HG03280 (cell line): ENCODE measurements at regions not wholly inside any gene's neighbourhood (a gene's known extent, or its start where the extent isn't known, plus 50 kb on each side); places are given as distances from the start of the nearest gene placed in this dataset.

ENCODE experiments used
- ATAC-seq: cut with Tn5 transposase; IDR thresholded peaks from one replicate; pipeline ENCODE4 v1.9.1; 2021; ENCODE audit warnings: mild to moderate bottlenecking, moderate library complexity; ENCODE audit not compliant: unreplicated experiment

DNA sequence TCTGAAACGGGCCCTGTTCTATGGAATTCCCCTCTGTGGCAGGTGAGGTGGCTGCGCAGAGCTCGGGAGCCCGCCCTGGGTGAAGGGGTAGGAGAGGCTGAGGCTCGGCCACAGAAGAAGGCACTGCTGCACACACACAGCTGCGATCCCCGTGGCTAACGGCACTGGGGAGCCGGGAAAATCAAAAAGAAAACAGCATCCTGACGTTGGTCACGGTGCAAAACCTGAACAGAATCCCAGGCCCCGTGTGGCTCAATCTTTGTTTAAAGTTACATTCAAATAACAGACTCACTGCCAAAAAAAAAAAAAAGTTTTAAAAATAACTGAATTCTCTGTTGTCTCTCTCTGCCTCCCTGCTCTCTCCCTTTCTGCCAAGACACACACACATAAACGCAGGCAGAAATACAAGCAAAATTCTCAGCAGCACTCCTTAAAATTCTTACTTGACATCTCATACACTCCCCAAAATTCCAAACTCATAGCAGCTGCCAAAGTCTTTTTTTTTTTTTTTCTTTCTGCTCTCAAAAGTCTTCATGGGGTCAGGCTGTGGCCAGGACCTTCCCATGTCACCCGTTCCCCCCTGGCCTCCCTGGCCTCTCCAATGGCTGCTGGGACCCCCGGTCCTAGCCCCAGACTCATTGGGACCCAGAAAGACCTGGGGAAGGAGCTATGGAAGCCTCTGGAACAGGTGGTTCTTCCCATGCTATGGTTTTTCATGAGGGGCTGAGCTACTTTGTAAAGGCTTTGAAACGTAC, 248.8 kb downstream of the TTLL2 start:
- ATAC-seq, result no peak

DNA sequence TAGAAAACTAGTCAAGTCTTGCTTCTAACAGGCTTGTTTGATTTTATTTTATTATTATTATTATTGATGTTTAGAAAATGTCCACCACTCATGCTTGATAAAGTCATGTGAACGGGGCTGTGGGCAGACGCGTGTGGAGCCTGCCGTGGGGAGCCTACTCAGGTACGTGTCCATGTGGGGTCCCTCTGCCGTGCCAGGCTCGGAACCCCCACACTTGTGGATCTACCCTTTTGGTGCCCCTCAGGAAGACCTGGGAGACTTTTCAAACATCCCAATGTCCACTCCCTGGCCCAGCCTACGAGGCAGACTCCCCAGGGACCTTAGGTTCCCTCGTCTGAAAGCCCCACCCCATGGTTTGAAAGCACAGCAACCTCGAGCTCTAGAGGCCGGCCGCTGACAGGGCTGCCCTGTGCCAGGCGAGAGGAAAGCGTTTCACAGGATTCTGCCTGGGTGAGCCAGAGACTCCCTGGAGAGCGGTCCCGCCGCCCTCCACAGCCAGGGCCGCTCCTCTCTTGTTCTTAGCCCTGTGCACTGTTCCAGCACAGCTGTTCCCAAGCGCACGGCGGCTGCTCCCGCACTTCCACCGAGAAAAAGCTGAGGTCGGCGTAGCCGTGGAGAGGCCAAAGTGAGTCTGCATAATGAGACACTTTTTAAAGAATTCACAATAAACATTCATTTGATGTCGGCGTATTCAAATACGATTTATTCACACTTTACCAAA, 249.7 kb downstream of the TTLL2 start:
- ATAC-seq, result no peak

DNA sequence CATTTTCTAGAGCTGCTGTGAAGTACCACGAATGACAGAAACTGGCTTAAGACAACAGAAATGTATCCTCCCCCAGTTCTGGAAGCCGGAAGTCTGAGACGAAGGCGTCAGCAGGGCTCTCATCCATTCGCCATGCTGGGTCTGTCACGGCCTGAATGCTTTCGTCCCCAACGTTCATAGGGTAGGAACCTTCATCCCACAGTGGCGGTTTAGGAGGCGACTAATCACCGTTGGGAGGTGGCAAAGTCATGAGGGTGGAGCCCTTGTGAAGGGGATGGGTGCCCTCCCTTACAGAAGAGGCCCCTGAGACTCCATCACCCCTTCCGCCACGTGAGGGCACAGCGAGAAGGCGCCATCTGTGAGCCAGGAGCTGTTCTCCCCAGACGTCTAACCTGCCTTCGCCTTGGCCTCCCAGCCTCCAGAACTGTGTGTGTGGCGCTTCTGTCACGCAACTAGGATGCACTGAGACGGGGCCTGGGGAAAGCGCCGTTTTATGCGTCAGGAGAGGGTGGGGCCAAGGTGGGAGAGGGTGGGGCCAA, 250.3 kb downstream of the TTLL2 start:
- no peak for ATAC-seq

DNA sequence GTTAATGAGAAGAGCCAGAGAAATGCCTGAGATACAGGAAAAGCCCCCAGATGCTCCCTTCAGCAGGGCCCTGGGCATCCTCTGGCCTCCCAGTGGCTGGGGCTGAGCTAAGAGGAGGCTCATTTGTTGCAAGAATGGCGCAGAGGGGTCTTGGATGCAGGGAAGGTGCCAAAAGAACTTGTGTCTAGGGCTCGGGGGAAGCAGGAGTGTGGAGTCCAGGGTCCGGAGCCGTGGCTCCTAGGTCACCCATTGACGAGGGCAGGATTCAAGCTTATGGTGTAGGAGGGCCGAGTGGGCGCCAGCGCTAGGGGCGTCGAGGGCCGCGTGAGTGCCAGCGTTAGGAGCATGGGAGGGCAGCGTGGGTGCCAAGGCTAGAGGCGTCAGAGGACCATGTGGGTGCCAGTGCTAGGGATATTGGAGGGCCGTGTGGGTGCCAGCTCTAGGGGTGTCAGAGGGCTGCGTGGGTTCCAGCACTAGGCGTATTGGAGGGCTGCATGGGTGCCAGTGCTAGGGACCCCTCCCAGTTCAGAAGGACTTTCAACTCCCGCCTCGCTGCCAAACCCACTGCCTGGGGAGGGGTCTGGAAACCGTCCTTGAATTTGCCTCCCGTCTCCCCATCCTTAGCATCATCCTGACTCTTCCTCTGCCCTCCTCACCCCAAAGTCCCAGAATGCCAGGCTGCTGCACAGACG, 250.5 kb upstream of the AFDN start:
- ATAC-seq, result no peak

DNA sequence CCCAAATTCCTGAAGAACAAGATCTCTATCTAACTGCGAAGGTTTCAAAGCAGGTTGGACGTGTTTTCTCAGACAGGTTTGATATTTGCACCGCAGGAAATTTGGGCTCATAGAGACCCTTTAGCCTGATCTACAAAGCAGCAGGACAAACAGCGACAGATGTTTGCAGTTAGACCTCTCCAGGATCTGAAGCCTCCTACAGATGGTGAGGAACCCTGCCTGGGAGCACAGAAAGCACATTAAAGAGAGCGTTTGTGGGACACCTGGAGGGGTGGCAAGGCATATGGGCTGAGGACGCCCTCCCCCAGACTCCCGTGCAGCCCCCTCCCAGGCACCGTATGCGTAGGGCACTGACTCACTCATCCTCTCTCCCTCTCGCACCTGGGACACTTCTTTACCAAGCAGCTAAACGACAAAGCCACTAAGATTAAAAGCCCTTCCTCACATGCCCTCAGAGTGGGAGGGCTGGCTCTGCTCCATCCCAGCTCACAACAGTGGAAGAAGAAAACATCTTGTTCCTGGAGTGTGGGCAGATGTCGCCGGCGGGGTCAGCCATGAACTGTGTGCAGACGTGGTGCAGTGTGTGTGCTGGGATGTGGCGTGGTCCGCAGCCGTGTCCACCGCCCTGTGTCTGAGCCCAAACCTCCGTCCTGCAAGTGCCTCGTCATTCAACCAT, 249.7 kb upstream of the AFDN start:
- no peak for ATAC-seq

DNA sequence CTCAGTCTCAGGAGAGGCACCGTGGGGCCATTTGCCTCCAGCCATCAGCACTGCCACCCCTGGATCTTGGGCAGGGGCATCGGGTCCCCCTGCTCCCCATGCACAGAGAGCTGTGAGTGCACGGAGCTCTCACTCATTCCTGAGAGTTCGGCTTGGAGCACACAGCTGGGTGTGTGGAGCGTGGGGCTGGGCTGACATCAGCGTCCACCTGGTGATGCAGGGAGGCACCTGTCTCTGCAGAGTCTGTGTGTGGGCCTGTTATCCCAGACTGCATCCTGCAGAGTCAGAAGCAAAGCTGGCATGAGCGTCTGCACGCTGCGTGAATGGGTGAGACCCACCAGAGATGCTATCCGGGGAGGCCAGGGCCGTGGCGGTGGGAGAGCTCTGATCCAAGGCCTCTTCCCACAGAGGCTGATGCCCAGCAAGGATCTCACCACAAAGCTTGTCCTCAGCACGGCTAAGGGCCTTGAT, 248.8 kb upstream of the AFDN start:
- ATAC-seq, result no peak

DNA sequence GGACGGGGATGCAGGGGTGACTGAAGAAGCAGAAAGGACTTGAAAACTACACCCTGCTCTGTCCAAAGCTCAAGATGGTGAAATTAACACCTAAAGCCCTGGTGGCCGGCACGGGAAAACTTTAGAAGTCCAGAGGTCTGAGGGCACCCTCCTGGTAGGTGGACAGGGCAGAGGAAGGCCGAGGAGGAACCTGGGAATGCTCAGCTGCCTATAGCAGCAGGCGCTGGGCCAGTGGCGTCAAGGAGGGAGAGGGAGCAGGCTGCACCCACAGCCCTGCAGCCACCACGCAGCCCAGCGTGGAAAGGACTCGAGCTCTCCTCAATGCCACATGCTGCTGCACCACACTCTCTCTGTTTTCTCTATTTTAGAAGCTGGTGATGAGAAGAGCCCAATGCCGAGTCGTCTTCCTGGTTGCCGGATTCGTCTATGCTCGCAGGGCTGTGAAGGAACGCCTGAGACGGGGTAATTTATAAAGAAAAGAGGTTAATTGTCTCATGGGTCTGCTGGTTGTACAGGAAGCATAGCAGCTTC, 248.3 kb upstream of the AFDN start:
- no peak for ATAC-seq

DNA sequence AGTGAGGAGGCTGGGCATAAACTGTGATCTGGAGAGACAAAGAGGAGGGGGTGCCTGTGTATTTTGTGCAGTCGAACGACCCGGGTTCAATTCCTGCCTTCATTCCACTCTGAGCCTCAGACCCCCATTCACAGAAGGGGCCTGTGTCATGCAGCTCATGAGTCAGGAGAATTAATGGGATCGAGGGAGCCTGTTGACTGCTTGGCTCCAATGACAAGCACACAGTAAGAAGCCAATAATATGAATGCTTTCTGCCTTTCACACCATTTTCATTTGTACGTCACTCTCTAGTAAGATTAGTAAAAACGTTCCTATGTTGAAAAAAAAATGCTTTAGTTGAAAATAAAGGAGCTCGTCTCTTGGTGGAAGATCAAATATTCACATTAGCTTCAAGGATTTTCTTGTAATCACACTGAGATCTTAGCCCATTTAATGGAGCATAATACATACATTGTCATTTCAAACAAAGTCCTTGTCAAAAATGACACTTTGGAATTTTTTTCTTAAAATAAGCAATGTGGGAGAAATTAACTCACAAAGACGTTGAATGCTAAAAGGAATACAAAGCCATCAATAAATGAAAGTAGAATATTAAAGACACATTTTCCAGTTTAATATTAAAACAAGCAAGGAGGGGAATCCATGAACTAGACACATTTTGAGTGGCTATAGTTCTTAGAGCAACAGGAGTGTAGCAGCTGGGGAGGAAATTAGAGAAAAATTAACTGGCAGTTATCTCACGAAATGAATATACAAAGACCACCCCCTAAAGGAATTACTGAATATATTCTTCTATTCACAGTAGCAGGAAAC, 246.7 kb upstream of the AFDN start:
- no peak for ATAC-seq

DNA sequence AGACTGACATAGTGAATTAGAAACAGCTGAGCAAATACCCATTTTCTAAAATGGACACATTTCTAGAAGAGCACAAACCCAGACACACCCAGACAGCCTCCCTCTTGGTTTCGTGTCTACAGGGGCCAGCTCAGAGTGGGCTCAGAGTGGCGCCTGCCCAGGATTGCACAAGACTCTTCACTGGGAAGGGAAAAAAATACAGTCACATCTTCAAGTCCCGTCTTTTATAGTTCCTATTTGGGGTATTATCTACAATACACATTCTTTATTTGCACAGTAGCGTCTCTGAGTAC, 246.1 kb upstream of the AFDN start:
- no peak for ATAC-seq

DNA sequence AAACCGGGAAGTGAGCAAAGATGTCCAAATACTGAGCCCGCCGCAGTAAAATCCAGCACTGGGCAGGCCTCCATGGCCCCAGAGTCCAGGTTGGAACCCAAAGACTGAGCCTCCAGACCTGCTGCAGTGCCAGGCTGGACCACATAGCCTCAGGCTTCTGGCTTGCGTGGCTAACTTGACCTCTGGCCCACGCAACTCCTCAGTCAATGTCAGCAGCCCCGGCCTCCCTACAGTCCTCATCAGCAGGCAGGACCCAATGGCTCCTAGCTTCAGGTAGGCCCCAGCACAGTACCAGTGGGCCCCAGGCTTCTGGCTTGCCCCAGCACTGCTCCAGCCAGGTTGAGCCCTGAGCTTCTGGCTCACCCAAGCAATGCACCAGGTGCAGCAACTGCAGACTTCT, 245.1 kb upstream of the AFDN start:
- no peak for ATAC-seq

DNA sequence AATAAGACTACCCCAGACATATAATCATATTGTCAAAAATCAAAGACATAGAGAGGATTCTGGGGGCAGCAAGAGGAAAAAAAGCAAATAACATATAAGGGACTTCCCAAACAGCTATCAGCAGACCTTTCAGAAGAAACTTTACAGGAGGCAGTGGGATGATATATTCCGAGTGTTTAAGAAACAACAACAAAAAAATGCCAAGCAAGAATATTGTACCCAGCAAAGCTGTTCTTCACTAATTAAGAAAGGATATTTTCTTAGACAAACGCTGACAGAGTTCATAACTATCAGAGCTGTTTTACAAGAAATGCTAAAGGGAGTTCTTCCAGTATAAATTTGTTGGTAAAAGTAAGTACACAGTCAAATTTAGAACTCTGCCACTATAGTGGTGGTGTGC, 243.3 kb upstream of the AFDN start:
- ATAC-seq, result no peak

DNA sequence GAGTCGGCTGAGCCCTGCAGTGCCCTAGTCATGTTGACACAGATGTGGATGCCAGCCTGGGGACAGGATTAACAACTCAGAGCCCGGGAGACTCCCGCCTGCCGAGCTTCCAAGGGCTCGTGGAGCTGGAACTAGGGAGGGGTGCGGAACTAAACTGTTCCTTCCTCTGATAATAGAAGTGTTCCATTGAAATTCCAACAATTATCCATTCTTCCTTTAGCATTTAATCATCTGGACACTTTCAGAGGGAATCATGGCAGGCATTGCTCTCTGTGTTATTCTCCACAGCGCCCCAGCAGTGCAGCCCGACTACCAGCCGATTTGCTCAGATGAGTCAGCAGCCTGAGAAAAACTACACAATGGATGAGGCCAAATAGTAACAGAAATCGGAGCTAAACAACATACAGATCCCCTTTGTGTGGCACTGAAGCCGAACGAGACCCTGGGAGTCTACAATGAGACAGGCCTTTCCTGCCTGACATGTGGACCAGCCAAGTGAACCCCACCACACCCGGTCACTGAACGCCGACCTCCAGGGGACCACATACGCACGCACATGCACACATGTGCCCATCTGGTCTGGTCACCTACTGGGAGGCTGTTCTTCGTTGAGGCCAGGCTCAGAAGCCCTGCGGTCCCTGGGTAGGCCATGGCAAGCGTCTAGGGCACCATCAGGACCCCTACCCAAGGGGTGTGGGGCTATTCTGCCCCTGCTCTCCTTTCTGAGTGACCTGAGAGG, 238.4 kb upstream of the AFDN start:
- ATAC-seq, result no peak

DNA sequence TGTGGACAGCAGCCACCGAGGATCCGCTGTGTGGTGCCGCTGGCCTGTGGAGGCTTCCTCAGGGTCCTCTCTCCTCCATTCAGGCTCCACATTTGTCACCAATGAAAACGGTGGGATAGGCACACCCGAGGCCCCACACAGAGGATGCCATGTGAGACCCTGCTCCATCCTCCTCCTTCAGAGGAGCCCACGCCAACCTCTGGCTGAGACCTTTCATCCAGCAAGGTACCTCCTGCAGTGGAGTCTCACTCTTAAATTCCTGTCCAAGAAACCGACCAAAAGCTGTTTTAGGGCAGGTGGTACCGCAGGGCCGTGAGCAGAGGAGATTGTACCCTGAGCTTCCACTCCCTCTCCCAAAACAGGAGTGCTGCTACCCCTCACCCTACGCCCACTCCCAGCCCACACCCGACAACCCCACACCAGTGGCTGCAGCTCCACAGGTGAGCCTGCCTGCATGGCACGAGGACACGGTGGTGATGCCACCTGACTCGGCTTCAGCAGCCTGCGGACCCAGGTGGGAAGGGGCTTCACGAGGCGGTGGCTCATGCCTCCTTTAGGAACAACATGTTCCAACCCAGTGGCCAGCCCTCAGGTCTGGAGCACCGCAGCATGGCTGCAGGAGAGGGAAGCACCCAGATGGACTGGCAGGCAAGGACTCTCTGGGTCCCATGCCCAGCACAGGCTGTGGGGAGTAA, 237.6 kb upstream of the AFDN start:
- ATAC-seq, result no peak

DNA sequence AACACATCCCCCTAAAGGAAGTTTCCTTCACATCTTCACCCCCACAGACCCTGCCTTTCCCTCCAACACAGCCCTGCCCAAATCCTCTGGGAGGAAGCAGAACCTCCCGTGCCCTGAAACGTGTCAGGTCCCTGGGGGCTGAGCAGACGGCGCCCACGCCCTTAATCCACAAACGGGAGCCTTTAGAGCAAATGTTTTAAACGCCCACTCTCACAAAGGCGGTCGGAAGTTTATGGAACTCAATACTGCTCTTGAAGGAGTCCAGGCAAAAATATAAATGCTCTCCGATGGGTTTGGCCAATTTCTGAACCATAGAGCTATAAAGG, 237.1 kb upstream of the AFDN start:
- no peak for ATAC-seq

DNA sequence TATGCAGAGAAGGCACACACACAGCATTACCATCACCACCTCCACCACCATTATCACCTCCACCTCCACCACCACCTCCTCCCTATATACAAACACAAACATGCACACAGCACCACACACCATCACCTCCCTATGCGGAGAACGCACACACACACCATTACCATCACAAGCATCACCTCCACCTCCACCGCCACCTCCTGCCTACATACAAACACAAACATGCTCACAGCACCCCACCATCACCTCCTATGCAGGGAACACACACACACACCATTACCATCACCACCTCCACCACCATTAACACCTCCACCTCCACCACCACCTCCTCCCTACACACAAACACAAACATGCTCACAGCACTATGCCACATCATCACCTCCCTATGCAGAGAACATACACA, 236.5 kb upstream of the AFDN start:
- no peak for ATAC-seq
